ENCODE measurements at regions not wholly inside any gene's neighbourhood (a gene's known extent, or its start where the extent isn't known, plus 50 kb on each side); places are given as distances from the start of the nearest gene placed in this dataset.

DNA sequence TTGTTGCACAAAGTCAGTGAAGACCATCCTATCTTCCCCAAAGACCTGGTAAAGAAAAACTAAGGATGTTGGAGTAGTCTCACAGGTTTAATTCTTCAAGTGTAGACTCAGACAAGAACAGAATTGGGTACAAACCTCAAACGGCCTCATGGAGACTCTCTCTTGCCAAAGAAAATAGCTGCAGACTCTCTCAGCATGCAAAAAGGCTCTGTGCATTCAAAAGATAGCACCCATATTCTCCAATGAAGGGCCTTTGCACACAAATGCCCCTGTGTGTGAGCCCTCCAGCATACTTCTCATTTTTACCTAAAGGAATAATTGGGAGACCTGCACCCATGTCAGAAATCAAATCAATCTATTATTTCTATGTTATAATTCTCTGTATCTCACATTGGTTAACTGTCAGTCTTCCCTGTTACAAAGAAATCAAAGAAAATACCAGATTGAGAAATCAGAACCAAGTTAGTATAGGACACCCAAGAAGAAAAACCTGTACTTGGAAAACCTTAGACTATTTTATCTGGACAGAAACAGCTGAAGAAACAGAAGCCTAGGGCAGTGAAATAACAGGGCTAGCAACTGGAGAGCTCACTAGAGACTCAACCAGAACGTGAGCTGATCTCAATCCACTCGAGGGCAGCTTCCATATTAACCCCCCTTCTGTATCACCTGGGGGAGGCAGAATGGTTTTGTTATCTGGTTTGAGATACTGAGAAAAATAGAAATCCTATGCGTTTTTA, 134.7 kb upstream of the DNAJC10 start:
- Mint-ChIP-seq H3K9me3 (ENCODE audit: low read depth) (no peaks in the 10 kb centered on the region), H3K4me1 (ENCODE audit: low read depth) (peaks cover 5% of the 10 kb centered on the region), H3K36me3 (ENCODE audit: insufficient read depth) (no peaks in the 10 kb centered on the region), H3K4me3 (ENCODE audit: low read depth) (no peak overlapping the region), H3K27me3 (no peaks in the 10 kb centered on the region), H3K27ac (no peak overlapping the region)
- TF ChIP-seq, protein P1, sequence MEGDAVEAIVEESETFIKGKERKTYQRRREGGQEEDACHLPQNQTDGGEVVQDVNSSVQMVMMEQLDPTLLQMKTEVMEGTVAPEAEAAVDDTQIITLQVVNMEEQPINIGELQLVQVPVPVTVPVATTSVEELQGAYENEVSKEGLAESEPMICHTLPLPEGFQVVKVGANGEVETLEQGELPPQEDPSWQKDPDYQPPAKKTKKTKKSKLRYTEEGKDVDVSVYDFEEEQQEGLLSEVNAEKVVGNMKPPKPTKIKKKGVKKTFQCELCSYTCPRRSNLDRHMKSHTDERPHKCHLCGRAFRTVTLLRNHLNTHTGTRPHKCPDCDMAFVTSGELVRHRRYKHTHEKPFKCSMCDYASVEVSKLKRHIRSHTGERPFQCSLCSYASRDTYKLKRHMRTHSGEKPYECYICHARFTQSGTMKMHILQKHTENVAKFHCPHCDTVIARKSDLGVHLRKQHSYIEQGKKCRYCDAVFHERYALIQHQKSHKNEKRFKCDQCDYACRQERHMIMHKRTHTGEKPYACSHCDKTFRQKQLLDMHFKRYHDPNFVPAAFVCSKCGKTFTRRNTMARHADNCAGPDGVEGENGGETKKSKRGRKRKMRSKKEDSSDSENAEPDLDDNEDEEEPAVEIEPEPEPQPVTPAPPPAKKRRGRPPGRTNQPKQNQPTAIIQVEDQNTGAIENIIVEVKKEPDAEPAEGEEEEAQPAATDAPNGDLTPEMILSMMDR (IDR thresholded peaks at IDR 0.05; ENCODE audit: unreplicated experiment): no peak
- no peak for DNase-seq (ENCODE audit: low spot score, unreplicated experiment)

DNA sequence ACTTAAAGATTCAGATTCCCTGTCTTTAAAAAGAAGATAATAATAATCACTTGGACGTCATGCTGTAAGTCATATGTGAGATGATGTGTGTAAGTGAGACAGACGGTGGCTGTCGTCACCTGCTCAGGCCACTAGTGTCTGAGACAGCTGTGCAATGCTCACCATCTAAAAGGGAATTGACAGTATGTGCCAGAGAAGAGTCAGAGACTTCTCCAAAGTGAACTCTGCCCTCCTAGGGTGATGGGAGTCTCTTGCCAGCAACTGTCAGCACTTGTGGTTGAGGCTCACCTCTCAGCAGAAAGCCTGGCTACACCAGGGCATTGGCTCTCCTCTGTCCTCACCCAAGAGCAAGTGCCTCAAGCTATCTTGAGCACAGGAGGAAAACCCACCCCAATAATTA, 131.6 kb upstream of the DNAJC10 start:
- DNase-seq (ENCODE audit: low spot score, unreplicated experiment): no peak
- H3K27me3 Mint-ChIP-seq: no peaks in the 10 kb centered on the region
- no peak overlapping the region for H3K27ac Mint-ChIP-seq
- H3K36me3 Mint-ChIP-seq (ENCODE audit: insufficient read depth): no peaks in the 10 kb centered on the region
- no peaks in the 10 kb centered on the region for H3K9me3 Mint-ChIP-seq (ENCODE audit: low read depth)
- TF ChIP-seq, protein P1 (IDR thresholded peaks at IDR 0.05; ENCODE audit: unreplicated experiment): no peak
- H3K4me3 Mint-ChIP-seq (ENCODE audit: low read depth): no peak overlapping the region
- H3K4me1 Mint-ChIP-seq (ENCODE audit: low read depth): peaks cover 16% of the 10 kb centered on the region

GRCh38 chr2:182585001-182585400, 131.1 kb upstream of the DNAJC10 start:
- peaks cover 16% of the 10 kb centered on the region for H3K4me1 Mint-ChIP-seq (ENCODE audit: low read depth)
- no peaks in the 10 kb centered on the region for H3K27me3 Mint-ChIP-seq
- DNase-seq (ENCODE audit: low spot score, unreplicated experiment): no peak
- TF ChIP-seq, protein P1 (IDR thresholded peaks at IDR 0.05; ENCODE audit: unreplicated experiment): no peak
- H3K4me3 Mint-ChIP-seq (ENCODE audit: low read depth): no peak overlapping the region
- H3K27ac Mint-ChIP-seq: no peak overlapping the region
- H3K36me3 Mint-ChIP-seq (ENCODE audit: insufficient read depth): no peaks in the 10 kb centered on the region
- H3K9me3 Mint-ChIP-seq (ENCODE audit: low read depth): no peaks in the 10 kb centered on the region

DNA sequence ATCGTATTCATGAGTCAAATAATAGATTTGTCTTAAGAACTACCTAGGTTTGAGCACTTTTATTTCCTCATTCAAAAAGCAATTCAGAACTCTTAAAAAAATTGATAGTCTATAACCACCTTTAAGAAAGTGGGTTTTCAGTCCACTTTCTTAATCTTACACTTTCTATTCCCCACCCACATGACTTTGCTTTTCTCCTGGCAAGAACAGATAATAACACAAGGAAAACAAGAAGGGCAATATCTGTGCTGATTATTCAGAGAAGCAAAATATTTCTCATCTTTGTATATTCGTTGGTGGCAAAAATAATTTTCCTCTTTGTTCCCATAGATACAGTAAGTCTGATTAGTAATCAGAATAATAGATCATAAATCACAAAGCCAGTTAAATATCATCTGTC, 130.6 kb upstream of the DNAJC10 start:
- Mint-ChIP-seq H3K27ac (no peak overlapping the region), H3K9me3 (ENCODE audit: low read depth) (no peaks in the 10 kb centered on the region), H3K4me1 (ENCODE audit: low read depth) (peaks cover 16% of the 10 kb centered on the region), H3K36me3 (ENCODE audit: insufficient read depth) (no peaks in the 10 kb centered on the region), H3K27me3 (no peaks in the 10 kb centered on the region), H3K4me3 (ENCODE audit: low read depth) (no peak overlapping the region)
- TF ChIP-seq, protein P1 (IDR thresholded peaks at IDR 0.05; ENCODE audit: unreplicated experiment): no peak
- DNase-seq (ENCODE audit: low spot score, unreplicated experiment): no peak

DNA sequence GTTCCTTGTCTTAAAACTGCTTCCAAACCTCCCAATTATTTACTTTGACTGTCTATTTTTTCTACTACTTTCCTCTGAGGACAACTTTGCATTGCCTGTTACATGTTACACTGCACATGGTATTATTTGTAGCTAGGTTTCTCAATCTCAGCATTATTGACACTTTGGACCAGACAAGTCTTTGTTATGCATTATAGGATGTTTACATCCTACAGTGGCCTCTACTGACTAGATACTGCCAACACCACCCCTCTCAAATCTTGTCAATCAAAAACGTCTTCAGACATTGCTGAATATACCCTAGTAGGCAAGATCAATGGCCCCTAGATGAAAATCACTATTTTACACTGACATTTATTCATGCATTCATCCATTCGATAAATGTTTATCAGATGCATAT, 129.6 kb upstream of the DNAJC10 start:
- TF ChIP-seq, protein P1 (IDR thresholded peaks at IDR 0.05; ENCODE audit: unreplicated experiment): no peak
- H3K4me1 Mint-ChIP-seq (ENCODE audit: low read depth): peaks cover 16% of the 10 kb centered on the region
- H3K4me3 Mint-ChIP-seq (ENCODE audit: low read depth): no peak overlapping the region
- no peaks in the 10 kb centered on the region for H3K36me3 Mint-ChIP-seq (ENCODE audit: insufficient read depth)
- no peaks in the 10 kb centered on the region for H3K9me3 Mint-ChIP-seq (ENCODE audit: low read depth)
- no peak for DNase-seq (ENCODE audit: low spot score, unreplicated experiment)
- H3K27me3 Mint-ChIP-seq: no peaks in the 10 kb centered on the region
- no peak overlapping the region for H3K27ac Mint-ChIP-seq
